Tibial artery (tissue), 4 donors: ENCODE measurements at regions not wholly inside any gene's neighbourhood (a gene's known extent, or its start where the extent isn't known, plus 50 kb on each side); places are given as distances from the start of the nearest gene placed in this dataset.

Source experiments
- DNase-seq, 2 donors: peaks; one replicate each; pipeline ENCODE4 v3.0.0-alpha.2; 2019
- H3K27ac ChIP-seq, 2 donors: fragments of 200-600 bp; sonication (generic) in 1 of 2; 1 replicate in 1 of 2; 2 replicates in 1 of 2; pipeline ENCODE4 v1.5.1; 2018 to 2019; ENCODE audit warnings: mild to moderate bottlenecking in 1 of 2
- H3K27me3 ChIP-seq, 2 donors: fragments of 200-600 bp; sonication (generic) in 1 of 2; one replicate each; pipeline versions ENCODE4 v1.5.1 to v1.6.0; 2016 to 2019
- H3K36me3 ChIP-seq, 3 donors: fragments of 200-600 bp; sonication (generic) in 2 of 3; one replicate each; pipeline ENCODE4 v1.5.1; 2016 to 2019; ENCODE audit warnings: mild to moderate bottlenecking in 2 of 3
- H3K4me1 ChIP-seq, 4 donors: fragments of 200-600 bp; sonication (generic) in 2 of 4; 1 replicate in 3 of 4; 2 replicates in 1 of 4; pipeline ENCODE4 v1.5.1; 2016 to 2019
- H3K4me3 ChIP-seq, 2 donors: fragments of 200-600 bp; sonication (generic) in 1 of 2; 1 replicate in 1 of 2; 2 replicates in 1 of 2; pipeline ENCODE4 v1.5.1; 2018 to 2019; ENCODE audit warnings: mild to moderate bottlenecking in 2 of 2
- H3K9me3 ChIP-seq, 3 donors: fragments of 200-600 bp; sonication (generic) in 1 of 3; one replicate each; pipeline ENCODE4 v1.5.1; 2016 to 2019
- CTCF ChIP-seq, 2 experiments: fragments of 200-600 bp in 1 of 2; fragments of 450-650 bp in 1 of 2; IDR thresholded peaks; one replicate each; pipeline ENCODE4 v1.5.1; 2017 to 2019; ENCODE audit warnings: antibody characterized with exemption in 2 of 2, mild to moderate bottlenecking in 1 of 2, moderate library complexity in 1 of 2
- intact Hi-C: fragments of 100-400 bp; cut with DNase I; formaldehyde crosslinking; loops from one replicate; pipeline ENCODE4 v1.15.0; 2023; ENCODE audit warnings: low total_unique reads

GRCh38 chr2:128686497-128686859 is 367.8 kb upstream of the HS6ST1 start:
- Histone ChIP-seq H3K27me3 (no peaks in the 10 kb centered on the region), H3K9me3 (no peaks in the 10 kb centered on the region), H3K4me1 (no peaks in the 10 kb centered on the region), H3K4me3 (no peak overlapping the region), H3K36me3 (no peaks in the 10 kb centered on the region), H3K27ac (no peak overlapping the region)
- TF ChIP-seq CTCF (IDR thresholded peaks at IDR 0.05) = no peak
- DNase-seq = peak in 1 of 2 donors; percentile 7
- intact Hi-C loops = no loop called here

GRCh38 chr2:128686881-128687555 is 368.4 kb upstream of the HS6ST1 start:
- H3K4me1 ChIP-seq = no peaks in the 10 kb centered on the region
- no peaks in the 10 kb centered on the region for H3K9me3 ChIP-seq
- H3K27me3 ChIP-seq = no peaks in the 10 kb centered on the region
- intact Hi-C loops = no loop called here
- no peak for TF ChIP-seq CTCF (IDR thresholded peaks at IDR 0.05)
- H3K36me3 ChIP-seq = no peaks in the 10 kb centered on the region
- no peak overlapping the region for H3K4me3 ChIP-seq
- peak in 1 of 2 donors; percentile 32 for DNase-seq
- H3K27ac ChIP-seq = no peak overlapping the region

- Histone ChIP-seq H3K4me1 (peaks cover 0 to 3% (median 0%) of the 10 kb centered on the region in 4 donors), H3K9me3 (no peaks in the 10 kb centered on the region), H3K36me3 (no peaks in the 10 kb centered on the region), H3K4me3 (no peak overlapping the region), H3K27ac (no peak overlapping the region), H3K27me3 (no peaks in the 10 kb centered on the region)
- DNase-seq = peak in 1 of 2 donors; percentile 28
- TF ChIP-seq CTCF (IDR thresholded peaks at IDR 0.05) = no peak
- intact Hi-C loops = no loop called here
Measured at GRCh38 chr2:128687565-128687964, 368.9 kb upstream of the HS6ST1 start.

- no peak overlapping the region for H3K27ac ChIP-seq
- H3K27me3 ChIP-seq = no peaks in the 10 kb centered on the region
- intact Hi-C loops = no loop called here
- no peaks in the 10 kb centered on the region for H3K9me3 ChIP-seq
- no peak for TF ChIP-seq CTCF (IDR thresholded peaks at IDR 0.05)
- peak in 1 of 2 donors; percentile 44 for DNase-seq
- H3K4me1 ChIP-seq = peaks cover 0 to 16% (median 10%) of the 10 kb centered on the region in 4 donors
- no peaks in the 10 kb centered on the region for H3K36me3 ChIP-seq
- no peak overlapping the region for H3K4me3 ChIP-seq
Measured at GRCh38 chr2:128689971-128690370, 371.3 kb upstream of the HS6ST1 start.

GRCh38 chr2:128690431-128690830 is 371.8 kb upstream of the HS6ST1 start:
- H3K27me3 ChIP-seq = no peaks in the 10 kb centered on the region
- H3K36me3 ChIP-seq = no peaks in the 10 kb centered on the region
- no peak for TF ChIP-seq CTCF (IDR thresholded peaks at IDR 0.05)
- peaks cover 0 to 16% (median 10%) of the 10 kb centered on the region in 4 donors for H3K4me1 ChIP-seq
- intact Hi-C loops = no loop called here
- peak in 1 of 2 donors; percentile 35 for DNase-seq
- H3K9me3 ChIP-seq = no peaks in the 10 kb centered on the region
- no peak overlapping the region for H3K27ac ChIP-seq
- no peak overlapping the region for H3K4me3 ChIP-seq
